CD4-positive, alpha-beta memory T cell (primary cell): ENCODE measurements at regions not wholly inside any gene's neighbourhood (a gene's known extent, or its start where the extent isn't known, plus 50 kb on each side); places are given as distances from the start of the nearest gene placed in this dataset.

ENCODE experiments used
- CTCF ChIA-PET: fragments of 350-600 bp; sonication (Branson Sonifier 250); formaldehyde crosslinking; loops from one replicate; lab custom pipeline; 2021; ENCODE audit warnings: inconsistent platforms; ENCODE audit not compliant: partially characterized antibody; lab: Charles Lee
- POLR2A ChIA-PET: fragments of 350-600 bp; sonication (Branson Sonifier 250); formaldehyde crosslinking; loops from one replicate; lab custom pipeline; 2021; ENCODE audit not compliant: partially characterized antibody; lab: Charles Lee
- DNase-seq, 5 donors: peaks; one replicate each; pipeline versions ENCODE4 v3.0.0 to v3.0.0-alpha.2; 2020 to 2022; ENCODE audit warnings: mixed read lengths in 1 of 5
- H3K27ac ChIP-seq: one replicate; pipeline ENCODE4 v1.7.0; 2013; ENCODE audit warnings: low read depth, low read length
- H3K27me3 ChIP-seq: 2 replicates; pipeline ENCODE4 v1.7.0; 2013; ENCODE audit warnings: mild to moderate bottlenecking, low read length, moderate library complexity; ENCODE audit not compliant: insufficient read depth
- H3K36me3 ChIP-seq: 2 replicates; pipeline ENCODE4 v1.7.0; 2013; ENCODE audit warnings: mild to moderate bottlenecking, low read length, moderate library complexity; ENCODE audit not compliant: insufficient read depth
- H3K4me1 ChIP-seq: 2 replicates; pipeline ENCODE4 v1.7.0; 2013; ENCODE audit warnings: mild to moderate bottlenecking, low read length, moderate library complexity; ENCODE audit not compliant: insufficient read depth
- H3K4me3 ChIP-seq, 2 donors: one replicate each; pipeline ENCODE4 v1.7.0; 2013; ENCODE audit warnings: low read length in 2 of 2, mild to moderate bottlenecking in 1 of 2
- H3K9me3 ChIP-seq, 2 donors: one replicate each; pipeline ENCODE4 v1.7.0; 2013; ENCODE audit warnings: low read length in 2 of 2, control low read depth in 1 of 2; ENCODE audit not compliant: control insufficient read depth in 1 of 2
- H3K27ac Mint-ChIP-seq, 7 donors: one replicate each; pipeline ENCODE4 v1.8.0; 2020 to 2021; ENCODE audit warnings: mixed read lengths in 7 of 7, mild to moderate bottlenecking in 6 of 7, inconsistent platforms in 3 of 7, moderate library complexity in 3 of 7
- H3K27me3 Mint-ChIP-seq, 2 donors: one replicate each; pipeline ENCODE4 v1.8.0; 2020 to 2021; ENCODE audit warnings: mixed read lengths in 2 of 2
- H3K36me3 Mint-ChIP-seq, 2 donors: one replicate each; pipeline ENCODE4 v1.8.0; 2020 to 2021; ENCODE audit warnings: mixed read lengths in 2 of 2, inconsistent platforms in 1 of 2, mild to moderate bottlenecking in 1 of 2
- H3K4me1 Mint-ChIP-seq, 4 donors: one replicate each; pipeline ENCODE4 v1.8.0; 2020 to 2021; ENCODE audit warnings: mixed read lengths in 4 of 4, mild to moderate bottlenecking in 1 of 4
- H3K4me3 Mint-ChIP-seq, 8 donors: one replicate each; pipeline ENCODE4 v1.8.0; 2020 to 2021; ENCODE audit warnings: mixed read lengths in 8 of 8, mild to moderate bottlenecking in 7 of 8, moderate library complexity in 6 of 8, inconsistent platforms in 3 of 8
- H3K9me3 Mint-ChIP-seq, 8 donors: one replicate each; pipeline ENCODE4 v1.8.0; 2020 to 2021; ENCODE audit warnings: mixed read lengths in 8 of 8, mild to moderate bottlenecking in 5 of 8, inconsistent platforms in 3 of 8, moderate library complexity in 1 of 8
- intact Hi-C: fragments of 100-400 bp; cut with micrococcal nuclease; formaldehyde crosslinking; loops from one replicate; pipeline ENCODE4 v1.15.1; 2023

DNA sequence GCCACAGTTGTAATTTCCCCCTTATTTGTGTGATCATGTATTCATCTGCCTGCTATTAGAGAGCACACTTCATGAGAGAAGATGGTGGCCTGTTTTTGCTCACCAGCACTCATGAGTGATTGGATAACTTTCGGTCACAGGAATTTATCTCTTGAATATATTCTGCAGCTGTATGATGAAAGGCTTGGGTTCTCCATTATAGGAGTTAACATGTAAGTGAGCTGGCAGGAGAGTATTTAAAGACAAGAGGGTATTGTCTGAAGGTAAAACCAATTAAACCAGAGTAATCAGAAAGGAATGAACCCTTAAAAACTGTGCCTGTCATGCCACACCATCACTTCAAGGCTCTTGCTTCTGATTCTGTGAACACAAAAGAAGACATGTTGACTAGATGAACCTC, 574.9 kb upstream of the CAMK1G start:
- CTCF ChIA-PET, result no interaction called here

DNA sequence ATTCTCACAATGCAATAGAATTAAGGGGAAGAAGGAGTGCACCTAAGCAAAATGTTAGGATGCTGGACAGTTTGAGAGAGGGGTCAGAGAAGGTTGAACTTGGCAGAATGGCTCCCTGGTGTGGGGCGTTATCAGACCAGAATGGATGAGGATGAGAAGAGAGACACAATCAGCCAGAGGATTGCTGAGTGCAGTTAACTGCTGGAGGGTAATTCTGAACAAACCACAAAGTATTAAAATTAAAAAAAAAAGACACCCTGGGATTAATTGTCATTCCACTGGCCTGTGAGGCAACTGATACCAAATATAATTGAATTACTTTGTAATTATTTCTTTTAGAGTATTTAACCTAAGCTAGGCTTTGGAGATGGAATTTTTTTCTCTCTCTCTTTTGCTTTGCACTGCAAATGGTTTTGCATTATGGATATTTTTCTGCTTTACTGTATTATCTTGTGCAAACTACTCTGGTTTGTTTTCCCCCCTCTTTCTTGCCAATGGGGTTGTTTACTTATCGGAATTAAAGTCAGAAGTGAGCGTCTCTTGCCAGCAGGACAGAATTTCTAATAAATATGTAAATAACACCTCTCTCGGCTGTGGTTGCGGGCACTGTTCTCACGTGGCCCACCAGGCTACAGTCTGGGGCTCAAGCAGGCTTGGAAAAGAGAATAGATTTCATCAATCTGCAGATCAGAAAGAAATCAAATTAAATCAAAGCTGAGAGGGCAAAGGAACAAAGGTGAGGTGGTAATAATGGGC, 572.9 kb upstream of the CAMK1G start:
- peaks cover 0 to 2% (median 0%) of the 10 kb centered on the region in 8 donors for H3K9me3 Mint-ChIP-seq
- ChIA-PET CTCF (no interaction called here), POLR2A (no interaction called here)
- Histone ChIP-seq H3K27ac (no peak overlapping the region), H3K27me3 (no peaks in the 10 kb centered on the region), H3K4me1 (no peaks in the 10 kb centered on the region), H3K9me3 (no peaks in the 10 kb centered on the region), H3K4me3 (no peak overlapping the region), H3K36me3 (no peaks in the 10 kb centered on the region)
- H3K27ac Mint-ChIP-seq, result no peak overlapping the region
- no peak for DNase-seq
- H3K4me3 Mint-ChIP-seq, result no peak overlapping the region
- H3K4me1 Mint-ChIP-seq, result no peaks in the 10 kb centered on the region
- H3K27me3 Mint-ChIP-seq, result no peaks in the 10 kb centered on the region
- H3K36me3 Mint-ChIP-seq, result no peaks in the 10 kb centered on the region
- intact Hi-C loops, result no loop called here

More for the DNA sequence above, 574.9 kb upstream of the CAMK1G start:
- H3K27ac Mint-ChIP-seq, result no peak overlapping the region
- POLR2A ChIA-PET, result no interaction called here
- Histone ChIP-seq H3K4me3 (no peak overlapping the region), H3K9me3 (no peaks in the 10 kb centered on the region), H3K27ac (no peak overlapping the region), H3K36me3 (no peaks in the 10 kb centered on the region), H3K27me3 (no peaks in the 10 kb centered on the region), H3K4me1 (no peaks in the 10 kb centered on the region)
- H3K9me3 Mint-ChIP-seq, result no peaks in the 10 kb centered on the region
- intact Hi-C loops, result no loop called here
- no peak overlapping the region for H3K4me3 Mint-ChIP-seq
- DNase-seq, result no peak
- no peaks in the 10 kb centered on the region for H3K36me3 Mint-ChIP-seq
- no peaks in the 10 kb centered on the region for H3K27me3 Mint-ChIP-seq
- no peaks in the 10 kb centered on the region for H3K4me1 Mint-ChIP-seq

DNA sequence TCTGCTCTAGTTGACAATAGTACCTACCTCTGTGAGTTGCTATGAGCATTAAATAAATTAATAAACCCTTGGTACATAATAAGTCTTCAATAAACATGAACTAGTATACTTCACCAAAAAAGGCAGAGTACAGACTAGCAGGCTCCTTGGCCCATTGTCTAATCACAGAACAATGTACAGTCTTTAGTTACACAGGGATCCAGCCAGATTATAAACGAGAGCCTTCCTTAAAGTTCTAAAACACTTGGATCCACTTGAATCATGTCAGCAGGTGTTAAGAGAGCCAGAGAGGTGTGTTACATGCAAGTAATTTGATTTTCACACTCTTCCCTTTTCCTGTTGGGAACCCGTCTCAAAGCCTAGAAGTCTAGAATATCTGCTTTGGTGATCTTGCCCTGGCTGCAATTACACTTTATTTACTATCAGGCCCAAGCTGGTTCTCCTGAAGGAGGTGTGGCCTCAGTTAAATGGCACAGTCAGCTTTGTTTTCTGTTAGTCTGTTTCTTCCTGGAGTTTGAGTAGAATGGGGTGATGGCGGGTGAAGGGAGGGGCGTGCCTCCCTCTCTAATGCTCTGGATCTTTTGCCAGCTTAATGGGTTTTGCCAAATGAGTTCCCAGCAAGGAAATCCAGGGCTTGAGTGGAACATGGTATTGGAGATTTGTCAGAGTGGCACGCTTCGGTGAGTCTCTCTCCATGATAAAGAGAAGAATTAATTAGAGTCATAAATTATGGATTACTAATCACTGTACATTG, 570.9 kb upstream of the CAMK1G start:
- Mint-ChIP-seq H3K9me3 (peaks cover 0 to 4% (median 0%) of the 10 kb centered on the region in 8 donors), H3K4me3 (no peak overlapping the region), H3K4me1 (no peaks in the 10 kb centered on the region), H3K36me3 (no peaks in the 10 kb centered on the region), H3K27me3 (no peaks in the 10 kb centered on the region), H3K27ac (no peak overlapping the region)
- CTCF ChIA-PET, result no interaction called here
- DNase-seq, result no peak
- H3K4me3 ChIP-seq, result no peak overlapping the region
- POLR2A ChIA-PET, result no interaction called here
- no peaks in the 10 kb centered on the region for H3K36me3 ChIP-seq
- H3K27ac ChIP-seq, result no peak overlapping the region
- intact Hi-C loops, result no loop called here
- H3K9me3 ChIP-seq, result no peaks in the 10 kb centered on the region
- no peaks in the 10 kb centered on the region for H3K4me1 ChIP-seq
- no peaks in the 10 kb centered on the region for H3K27me3 ChIP-seq

DNA sequence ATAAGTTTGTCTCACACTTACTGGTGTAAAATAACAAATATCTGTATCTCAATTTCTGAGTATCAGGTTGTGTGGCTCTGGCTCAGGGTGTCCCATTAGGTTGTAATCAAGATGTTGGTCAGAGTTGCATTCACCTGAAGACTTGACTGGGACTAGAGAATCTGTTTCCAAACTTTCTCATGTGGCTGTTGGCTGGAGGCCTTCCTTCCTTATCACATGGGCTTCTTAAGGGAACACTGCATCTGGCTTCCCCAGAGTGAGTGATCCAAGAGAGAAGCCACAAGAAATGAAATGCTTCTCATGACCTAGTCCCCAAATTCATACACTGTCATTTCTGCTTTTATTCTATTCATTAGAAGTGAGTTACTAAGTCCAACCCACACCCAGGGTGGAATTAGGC, 568.4 kb upstream of the CAMK1G start:
- no peak overlapping the region for H3K4me3 ChIP-seq
- H3K9me3 Mint-ChIP-seq, result peaks cover 0 to 7% (median under 1%) of the 10 kb centered on the region in 8 donors
- no peaks in the 10 kb centered on the region for H3K9me3 ChIP-seq
- H3K27ac ChIP-seq, result no peak overlapping the region
- no peaks in the 10 kb centered on the region for H3K4me1 Mint-ChIP-seq
- H3K27ac Mint-ChIP-seq, result no peak overlapping the region
- no peaks in the 10 kb centered on the region for H3K36me3 ChIP-seq
- H3K4me3 Mint-ChIP-seq, result no peak overlapping the region
- no peaks in the 10 kb centered on the region for H3K4me1 ChIP-seq
- no peak for DNase-seq
- ChIA-PET CTCF (no interaction called here), POLR2A (no interaction called here)
- no peaks in the 10 kb centered on the region for H3K36me3 Mint-ChIP-seq
- intact Hi-C loops, result no loop called here
- H3K27me3 ChIP-seq, result no peaks in the 10 kb centered on the region
- peaks cover 3 to 6% of the 10 kb centered on the region in 2 donors for H3K27me3 Mint-ChIP-seq

DNA sequence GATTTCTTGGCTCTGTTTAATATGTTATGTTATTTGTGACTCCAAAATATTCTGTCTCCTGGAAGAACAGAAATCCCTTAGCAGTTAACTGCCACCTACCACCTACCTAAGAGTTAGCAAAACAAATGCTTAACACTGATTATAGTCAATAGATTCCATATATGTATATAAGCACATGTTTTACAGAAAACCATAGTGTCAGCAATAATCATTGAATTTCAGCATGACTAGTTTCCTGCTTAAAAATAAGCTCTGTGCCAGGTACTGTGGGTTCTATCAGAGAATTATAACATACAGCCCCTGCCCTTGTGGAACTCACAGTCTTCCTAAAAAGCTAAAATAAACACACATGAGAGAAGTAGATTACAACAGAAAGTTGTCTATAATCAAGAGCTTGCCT, 561.9 kb upstream of the CAMK1G start:
- no peaks in the 10 kb centered on the region for H3K4me1 Mint-ChIP-seq
- peaks cover 5 to 9% of the 10 kb centered on the region in 2 donors for H3K27me3 Mint-ChIP-seq
- no peaks in the 10 kb centered on the region for H3K36me3 Mint-ChIP-seq
- no peaks in the 10 kb centered on the region for H3K4me1 ChIP-seq
- H3K36me3 ChIP-seq, result no peaks in the 10 kb centered on the region
- ChIA-PET POLR2A (no interaction called here), CTCF (no interaction called here)
- no peak overlapping the region for H3K27ac ChIP-seq
- intact Hi-C loops, result no loop called here
- no peak overlapping the region for H3K27ac Mint-ChIP-seq
- no peaks in the 10 kb centered on the region for H3K9me3 ChIP-seq
- no peak overlapping the region for H3K4me3 ChIP-seq
- H3K27me3 ChIP-seq, result no peaks in the 10 kb centered on the region
- H3K4me3 Mint-ChIP-seq, result no peak overlapping the region
- DNase-seq, result no peak
- H3K9me3 Mint-ChIP-seq, result peaks cover 0 to 9% (median 5%) of the 10 kb centered on the region in 8 donors

DNA sequence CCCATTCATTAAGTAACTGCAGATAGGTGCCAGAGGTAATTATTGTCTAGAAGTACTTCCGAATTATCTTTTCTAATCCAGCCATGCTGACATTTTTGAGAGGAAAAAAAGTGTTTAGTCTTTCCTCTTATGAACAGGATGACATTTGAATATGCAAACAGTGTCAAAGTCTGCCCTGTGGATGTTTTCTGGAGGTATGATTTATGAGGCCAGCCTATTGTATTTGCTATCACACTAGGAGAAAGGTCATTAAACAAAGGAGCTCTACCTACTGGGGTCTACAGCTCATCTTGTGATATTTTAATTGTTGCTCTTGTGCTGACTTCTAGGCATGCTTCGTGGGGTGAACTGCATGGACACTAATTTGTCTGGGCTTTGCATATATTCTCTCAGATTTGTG, 559.7 kb upstream of the CAMK1G start:
- H3K4me3 Mint-ChIP-seq, result no peak overlapping the region
- no peak overlapping the region for H3K27ac Mint-ChIP-seq
- CTCF ChIA-PET, result no interaction called here

DNA sequence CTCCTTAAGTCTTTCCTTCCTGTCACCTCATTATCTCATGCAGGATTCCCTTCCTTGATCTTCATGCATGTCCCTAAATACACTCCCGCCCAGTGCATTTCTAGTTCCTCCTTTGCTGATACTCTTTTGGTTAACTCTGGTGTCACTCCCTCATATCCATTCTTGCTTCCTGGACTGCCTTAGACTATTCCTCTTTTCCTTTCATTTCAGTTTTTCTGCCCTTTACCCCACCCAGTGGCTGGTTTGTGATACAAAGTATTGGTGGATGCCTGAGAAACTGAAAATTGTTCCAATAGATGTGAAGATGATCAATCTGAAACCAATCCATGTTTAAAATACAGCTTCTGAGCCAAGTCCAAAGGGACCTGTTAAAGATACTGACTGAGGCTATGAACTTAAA, 553.8 kb upstream of the CAMK1G start:
- H3K27ac ChIP-seq, result no peak overlapping the region
- no peaks in the 10 kb centered on the region for H3K4me1 ChIP-seq
- no peaks in the 10 kb centered on the region for H3K36me3 ChIP-seq
- Mint-ChIP-seq H3K36me3 (no peaks in the 10 kb centered on the region), H3K27ac (no peak overlapping the region), H3K9me3 (peaks cover 0 to 3% (median 0%) of the 10 kb centered on the region in 8 donors), H3K4me1 (no peaks in the 10 kb centered on the region), H3K4me3 (no peak overlapping the region), H3K27me3 (peaks cover 2 to 7% of the 10 kb centered on the region in 2 donors)
- H3K9me3 ChIP-seq, result no peaks in the 10 kb centered on the region
- intact Hi-C loops, result no loop called here
- POLR2A ChIA-PET, result no interaction called here
- no peaks in the 10 kb centered on the region for H3K27me3 ChIP-seq
- DNase-seq, result no peak
- H3K4me3 ChIP-seq, result no peak overlapping the region
- CTCF ChIA-PET, result no interaction called here

More for the DNA sequence above, 559.7 kb upstream of the CAMK1G start:
- Histone ChIP-seq H3K36me3 (no peaks in the 10 kb centered on the region), H3K4me3 (no peak overlapping the region), H3K4me1 (no peaks in the 10 kb centered on the region), H3K27ac (no peak overlapping the region), H3K27me3 (no peaks in the 10 kb centered on the region), H3K9me3 (no peaks in the 10 kb centered on the region)
- Mint-ChIP-seq H3K4me1 (no peaks in the 10 kb centered on the region), H3K9me3 (peaks cover 0 to 9% (median 5%) of the 10 kb centered on the region in 8 donors), H3K27me3 (peaks cover 3 to 5% of the 10 kb centered on the region in 2 donors), H3K36me3 (no peaks in the 10 kb centered on the region)
- intact Hi-C loops, result no loop called here
- POLR2A ChIA-PET, result no interaction called here
- no peak for DNase-seq
